ENCODE measurements at regions not wholly inside any gene's neighbourhood (a gene's known extent, or its start where the extent isn't known, plus 50 kb on each side); places are given as distances from the start of the nearest gene placed in this dataset.
"Not testable (repeated sequence)": the region's sequence is repeated elsewhere in the genome, so short reads cannot be mapped to it uniquely, and the experiment has no call there.

GRCh38 chr6:141800973-141801372 lies 331.8 kb upstream of the GJE1 start:
- not testable (repeated sequence) for DNase-seq (ENCODE audit: low spot score in 2 of 2); FAIRE-seq

GRCh38 chr6:141790921-141791320 lies 341.8 kb upstream of the GJE1 start:
- DNase-seq (ENCODE audit: low spot score in 2 of 2) (no peak), FAIRE-seq (no peak)

- DNase-seq (ENCODE audit: low spot score in 2 of 2) (no peak), FAIRE-seq (no peak)
Measured at GRCh38 chr6:141788096-141788495, 344.6 kb upstream of the GJE1 start.

- no peak for FAIRE-seq
Measured at GRCh38 chr6:141783585-141783984, 349.1 kb upstream of the GJE1 start.

GRCh38 chr6:141780296-141780695 lies 352.4 kb upstream of the GJE1 start:
- DNase-seq (ENCODE audit: low spot score in 2 of 2) (no peak), FAIRE-seq (no peak)

More at GRCh38 chr6:141783585-141783984, 349.1 kb upstream of the GJE1 start:
- no peak for DNase-seq (ENCODE audit: low spot score in 2 of 2)

- DNase-seq (ENCODE audit: low spot score in 2 of 2), result no peak
- FAIRE-seq, result no peak
Measured at GRCh38 chr6:141764388-141764787, 368.3 kb upstream of the GJE1 start.

- DNase-seq (ENCODE audit: low spot score in 2 of 2) (no peak), FAIRE-seq (no peak)
Measured at GRCh38 chr6:141758430-141758829, 374.3 kb upstream of the GJE1 start.

GRCh38 chr6:141753180-141753579 lies 379.5 kb upstream of the GJE1 start:
- DNase-seq (ENCODE audit: low spot score in 2 of 2), result no peak
- no peak for FAIRE-seq

- no peak for FAIRE-seq
- no peak for DNase-seq (ENCODE audit: low spot score in 2 of 2)
Measured at GRCh38 chr6:141752677-141753076, 380.0 kb upstream of the GJE1 start.

GRCh38 chr6:141746324-141746723 lies 386.4 kb upstream of the GJE1 start:
- FAIRE-seq, result not testable (repeated sequence)

GRCh38 chr6:141744971-141745370 lies 387.8 kb upstream of the GJE1 start:
- FAIRE-seq, result no peak
- DNase-seq (ENCODE audit: low spot score in 2 of 2), result no peak

More at GRCh38 chr6:141746324-141746723, 386.4 kb upstream of the GJE1 start:
- DNase-seq (ENCODE audit: low spot score in 2 of 2), result not testable (repeated sequence)

GRCh38 chr6:141744194-141744925 lies 388.4 kb upstream of the GJE1 start:
- DNase-seq (ENCODE audit: low spot score in 2 of 2) (no peak), FAIRE-seq (no peak)

- no peak for FAIRE-seq
- DNase-seq (ENCODE audit: low spot score in 2 of 2), result no peak
Measured at GRCh38 chr6:141736104-141736503, 396.6 kb upstream of the GJE1 start.

GRCh38 chr6:141735126-141735525 lies 397.6 kb upstream of the GJE1 start:
- DNase-seq (ENCODE audit: low spot score in 2 of 2), result no peak
- no peak for FAIRE-seq

GRCh38 chr6:141734071-141734840 lies 398.5 kb upstream of the GJE1 start:
- no peak for FAIRE-seq
- DNase-seq (ENCODE audit: low spot score in 2 of 2), result no peak

GRCh38 chr6:141729146-141729545 lies 403.6 kb upstream of the GJE1 start:
- FAIRE-seq (no peak), DNase-seq (ENCODE audit: low spot score in 2 of 2) (no peak)

GRCh38 chr6:141728330-141728729 lies 404.4 kb upstream of the GJE1 start:
- DNase-seq (ENCODE audit: low spot score in 2 of 2) (no peak), FAIRE-seq (no peak)

GRCh38 chr6:141726248-141726647 lies 406.5 kb upstream of the GJE1 start:
- FAIRE-seq (no peak), DNase-seq (ENCODE audit: low spot score in 2 of 2) (no peak)

GRCh38 chr6:141724731-141725130 lies 408.0 kb upstream of the GJE1 start:
- FAIRE-seq (no peak), DNase-seq (ENCODE audit: low spot score in 2 of 2) (no peak)

GRCh38 chr6:141719476-141719875 lies 413.2 kb upstream of the GJE1 start:
- FAIRE-seq (no peak), DNase-seq (ENCODE audit: low spot score in 2 of 2) (no peak)

GRCh38 chr6:141705431-141705830 lies 427.3 kb upstream of the GJE1 start:
- FAIRE-seq, result no peak
- no peak for DNase-seq (ENCODE audit: low spot score in 2 of 2)

- no peak for DNase-seq (ENCODE audit: low spot score in 2 of 2)
- no peak for FAIRE-seq
Measured at GRCh38 chr6:141704151-141704550, 428.6 kb upstream of the GJE1 start.

All from frontal cortex (tissue), 3 donors.